Renal pelvis (tissue), 1 donor: ENCODE measurements at regions not wholly inside any gene's neighbourhood (a gene's known extent, or its start where the extent isn't known, plus 50 kb on each side); places are given as distances from the start of the nearest gene placed in this dataset.
A peak's percentile ranks its signal among the peaks of the same experiment; 100 is the strongest.
"Not testable (repeated sequence)": the region's sequence is repeated elsewhere in the genome, so short reads cannot be mapped to it uniquely, and the experiment has no call there.

Experiments
- DNase-seq: peaks from one replicate; pipeline ENCODE4 v3.0.0-alpha.2; 2013

GRCh38 chr4:174183259-174183658, 100.2 kb downstream of the FBXO8 start:
- DNase-seq: no peak

DNA sequence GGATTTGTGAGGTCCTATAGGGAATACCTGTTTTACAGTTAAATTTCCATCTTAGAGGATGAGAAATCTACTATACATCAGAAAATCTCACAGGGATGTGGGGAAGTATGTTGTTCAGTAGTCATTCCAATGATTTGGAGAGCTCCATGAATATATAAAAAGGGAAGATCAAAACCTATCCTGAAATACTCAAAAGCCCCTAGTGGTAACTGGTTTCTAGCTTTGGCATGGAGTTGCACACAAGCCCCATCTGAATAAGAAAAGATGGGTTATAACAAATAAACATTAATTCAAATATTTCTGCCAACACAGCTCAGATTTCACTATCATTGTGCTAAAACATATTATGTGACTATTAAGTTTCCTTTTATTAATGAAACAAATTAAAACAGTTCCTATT, 101.6 kb downstream of the FBXO8 start:
- DNase-seq: no peak

DNA sequence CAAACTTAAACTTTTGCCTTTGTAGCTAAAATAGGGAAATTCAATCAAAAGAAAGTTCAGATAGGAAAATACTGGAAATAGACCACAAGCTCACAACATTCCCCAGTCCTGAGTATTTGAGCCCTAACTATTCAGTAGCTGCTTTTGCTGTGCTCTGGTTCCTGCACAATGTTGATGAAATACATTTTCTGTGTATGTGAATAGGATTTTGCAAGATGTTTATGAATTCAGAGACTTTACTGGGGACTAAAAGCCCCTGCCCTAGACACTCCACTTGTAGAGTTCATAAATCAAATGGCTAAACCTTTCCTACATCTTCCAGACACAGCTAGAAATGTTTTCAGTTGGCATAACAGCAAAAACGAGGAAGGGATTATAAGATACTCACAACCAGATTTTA, 105.9 kb downstream of the FBXO8 start:
- DNase-seq: no peak

- not testable (repeated sequence) for DNase-seq
Measured at GRCh38 chr4:174175836-174176235, 107.6 kb downstream of the FBXO8 start.

- DNase-seq: peak; percentile 11
Measured at GRCh38 chr4:174173360-174173759, 110.1 kb downstream of the FBXO8 start.

GRCh38 chr4:174172274-174172673, 111.2 kb downstream of the FBXO8 start:
- DNase-seq: no peak

- no peak for DNase-seq
Measured at GRCh38 chr4:174170906-174171305, 112.6 kb downstream of the FBXO8 start.

DNA sequence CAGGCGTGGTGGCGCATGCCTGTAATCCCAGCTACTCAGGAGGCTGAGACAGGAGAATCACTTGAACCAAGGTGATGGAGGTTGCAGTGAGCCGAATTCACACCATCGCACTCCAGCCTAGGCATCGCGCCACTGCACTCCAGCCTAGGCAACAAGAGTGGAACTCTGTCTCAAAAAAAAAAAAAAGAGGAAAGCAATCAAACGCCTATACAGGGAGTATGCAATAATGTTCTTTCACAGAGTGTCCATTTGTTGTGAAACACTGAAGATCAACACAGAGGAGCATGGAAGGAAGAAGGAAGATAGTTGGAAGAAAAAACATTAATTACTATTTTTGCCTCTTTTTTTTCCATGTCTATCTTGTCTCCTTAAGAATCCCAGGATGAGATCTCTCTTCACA, 113.4 kb downstream of the FBXO8 start:
- DNase-seq: no peak

DNA sequence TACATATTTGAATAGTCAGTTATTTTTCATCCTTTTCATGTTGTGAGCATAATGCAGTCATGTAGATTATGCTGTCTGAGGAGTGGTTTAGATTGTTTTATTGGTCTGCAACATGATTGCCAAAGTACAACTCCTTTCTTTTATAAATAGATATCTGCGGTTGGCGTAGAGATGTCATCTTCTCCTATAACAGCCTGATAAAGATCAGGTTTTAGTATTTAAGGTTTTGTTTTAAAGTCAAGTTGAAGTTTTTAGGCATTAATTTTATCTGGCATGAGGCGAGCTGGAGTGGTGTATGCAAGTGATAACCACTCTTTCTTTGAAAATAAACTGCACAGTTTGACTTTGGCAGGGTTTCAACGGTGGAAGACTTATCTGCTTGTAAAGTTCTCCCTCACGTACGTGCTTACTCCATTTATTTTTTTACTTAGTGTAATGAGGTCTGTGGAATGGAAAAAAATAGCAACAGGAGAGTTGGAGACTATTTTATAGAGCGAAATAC, 126.3 kb downstream of the FBXO8 start:
- no peak for DNase-seq

GRCh38 chr4:174156239-174156826, 127.1 kb downstream of the FBXO8 start:
- DNase-seq: peak; percentile 39

DNA sequence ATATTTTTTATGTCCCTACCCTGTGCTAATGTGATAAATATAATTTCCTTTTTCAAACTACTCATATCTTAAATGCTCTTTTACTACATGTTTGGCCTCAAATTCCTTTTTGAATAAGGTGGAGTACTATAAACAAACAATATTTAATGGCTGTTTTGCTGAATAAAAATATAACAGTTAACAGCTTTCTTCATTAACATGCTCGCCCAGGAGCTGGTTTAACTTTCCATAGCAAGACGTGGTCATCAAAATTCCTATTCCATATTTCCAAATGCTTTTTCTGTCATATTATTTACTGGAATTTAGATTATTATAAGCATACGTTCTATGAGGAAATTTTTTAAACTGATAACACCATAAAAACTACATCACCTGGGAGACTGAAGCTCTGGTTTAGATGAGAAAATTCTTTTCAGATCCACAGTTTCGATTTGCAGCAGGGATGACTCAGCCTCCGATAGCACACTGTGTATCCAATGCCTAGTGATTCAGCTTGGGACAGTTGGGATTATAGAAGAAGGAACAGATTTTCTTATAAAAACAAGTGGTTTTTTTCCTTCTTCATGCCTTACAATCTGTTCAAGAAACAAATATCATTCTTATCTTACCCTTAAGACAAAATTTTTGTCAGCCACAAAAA, 129.1 kb downstream of the FBXO8 start:
- no peak for DNase-seq

DNA sequence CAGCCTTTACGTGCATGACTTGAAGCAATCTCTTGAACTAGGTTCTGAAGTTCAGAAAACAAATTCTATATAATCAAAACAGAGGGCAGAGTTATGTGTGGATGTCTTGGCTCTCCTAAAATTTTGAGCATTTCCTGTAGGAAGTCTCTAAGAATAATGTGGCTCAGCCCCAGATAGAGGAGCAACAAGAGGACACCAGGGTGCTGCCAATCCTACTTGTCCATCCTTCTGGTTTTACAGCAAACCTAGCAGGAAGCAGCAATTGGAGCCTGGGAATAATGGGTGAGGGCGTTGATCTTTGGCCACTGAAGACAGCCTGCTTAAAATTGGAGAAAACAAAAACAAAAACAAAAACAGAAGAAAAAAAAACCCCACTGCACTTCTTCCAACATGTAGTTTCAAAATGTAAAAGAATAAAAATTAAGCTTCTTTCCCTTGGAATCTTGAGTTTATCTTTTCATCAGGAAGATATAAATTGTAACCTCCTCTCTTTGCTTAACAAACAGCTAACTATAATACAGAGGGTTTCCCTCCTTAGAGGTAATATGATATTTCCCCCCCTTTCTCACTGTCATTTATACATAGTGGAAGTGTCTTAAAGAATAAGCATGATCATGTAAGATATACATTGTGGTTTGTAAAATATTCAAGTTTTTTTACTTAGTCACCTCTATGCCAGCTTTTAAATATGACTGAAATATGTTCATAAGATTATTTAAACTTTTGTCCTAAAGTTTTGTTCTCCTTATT, 130.6 kb downstream of the FBXO8 start:
- DNase-seq: no peak

DNA sequence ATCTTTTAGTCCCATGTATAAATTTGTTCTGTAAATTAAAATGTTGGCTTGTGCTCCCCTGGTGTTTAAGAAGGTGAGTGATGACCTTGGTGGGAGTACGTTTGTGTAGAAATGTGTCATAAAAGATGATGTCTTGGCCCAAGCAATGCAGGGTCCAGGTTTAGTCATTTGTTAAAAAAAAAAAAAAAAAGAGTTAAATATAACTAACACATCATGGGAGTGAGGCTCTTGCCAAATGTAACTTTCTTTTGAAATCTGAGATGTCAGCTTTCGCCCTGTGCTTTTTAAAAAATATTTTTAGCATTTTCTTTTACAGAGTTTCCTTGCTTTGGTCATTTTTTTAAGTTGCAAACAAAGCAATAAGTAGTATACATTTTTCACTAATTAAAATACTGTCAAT, 135.6 kb downstream of the FBXO8 start:
- DNase-seq: no peak

GRCh38 chr4:174144106-174144505, 139.4 kb downstream of the FBXO8 start:
- DNase-seq: no peak

DNA sequence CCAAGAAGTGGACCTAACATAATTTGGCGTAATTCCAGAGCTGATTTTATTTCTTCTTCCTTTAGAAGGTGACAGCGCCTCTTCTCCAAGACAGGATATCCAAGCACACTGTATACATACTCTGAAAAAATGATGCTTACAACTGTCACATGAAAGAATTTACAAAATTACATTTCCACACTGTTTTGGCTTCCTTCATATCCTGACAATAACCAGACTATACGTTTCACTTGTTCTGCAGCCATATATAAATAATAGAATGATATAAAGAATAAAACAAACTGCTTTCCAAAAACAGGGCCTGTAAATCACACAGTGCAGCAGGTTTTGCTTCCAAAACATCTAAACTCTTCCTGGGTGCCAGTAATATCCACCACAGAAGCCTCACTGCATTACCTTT, 141.6 kb downstream of the FBXO8 start:
- DNase-seq: no peak

DNA sequence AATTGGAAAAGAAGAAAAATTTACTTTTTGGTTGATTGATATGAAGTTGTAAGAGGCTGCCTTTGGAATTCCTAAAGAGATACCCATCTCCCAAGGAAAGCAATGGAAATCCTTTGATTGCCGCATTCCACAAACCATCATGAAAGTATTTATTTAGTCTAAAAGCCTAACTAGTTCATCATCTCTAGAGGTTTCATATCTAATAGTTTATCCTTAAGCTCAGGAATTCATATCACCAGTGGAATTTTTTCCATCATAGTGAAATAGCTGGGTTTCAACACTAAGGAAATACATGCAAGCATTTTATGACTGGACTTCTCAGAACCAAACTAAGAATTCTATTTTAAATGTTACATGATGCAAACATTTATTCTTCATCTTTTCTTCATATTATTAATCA, 144.9 kb downstream of the FBXO8 start:
- DNase-seq: no peak

- DNase-seq: no peak
Measured at GRCh38 chr4:174137698-174138097, 145.8 kb downstream of the FBXO8 start.

- no peak for DNase-seq
Measured at GRCh38 chr4:174135936-174136406, 147.5 kb downstream of the FBXO8 start.

- DNase-seq: no peak
Measured at GRCh38 chr4:174135530-174135929, 147.9 kb downstream of the FBXO8 start.

DNA sequence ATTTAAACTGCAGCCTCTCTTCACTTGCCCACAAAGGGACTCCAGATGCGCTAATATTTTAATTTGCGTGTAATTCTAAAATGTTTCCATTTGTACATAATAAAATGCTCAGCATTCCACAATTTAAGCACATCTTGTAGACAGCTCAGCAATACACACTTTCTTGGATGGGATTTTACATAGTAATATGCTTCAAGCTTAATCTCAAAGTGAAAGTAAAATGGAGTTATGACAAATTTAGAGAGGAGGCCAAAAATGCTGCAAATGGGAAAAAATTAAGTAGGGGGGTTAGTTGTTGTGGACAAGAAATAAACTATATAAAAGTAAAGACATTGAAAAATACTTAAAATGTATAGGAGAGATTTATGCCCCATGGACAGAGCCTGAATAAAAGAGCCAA, 149.1 kb downstream of the FBXO8 start:
- no peak for DNase-seq

DNA sequence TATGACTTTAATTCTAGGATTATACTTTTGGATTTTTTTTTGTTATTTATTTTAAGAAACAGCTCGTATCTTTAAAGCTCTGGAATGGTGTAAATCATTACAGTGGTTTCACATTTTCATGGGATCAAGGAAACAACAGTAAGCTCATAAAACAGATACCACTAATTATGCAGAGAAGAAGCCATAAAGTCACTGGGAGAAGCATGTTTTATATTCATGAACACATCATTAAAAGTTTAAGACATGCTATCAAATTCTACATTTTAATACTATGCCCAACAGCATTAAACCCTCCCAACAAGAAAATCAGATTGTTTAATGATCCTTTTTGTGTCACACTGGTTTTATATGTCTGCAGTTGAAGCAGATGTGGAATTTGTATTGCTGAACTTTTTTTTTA, 149.9 kb downstream of the FBXO8 start:
- no peak for DNase-seq

- DNase-seq: no peak
Measured at GRCh38 chr4:174131901-174132300, 151.6 kb downstream of the FBXO8 start.

- DNase-seq: no peak
Measured at GRCh38 chr4:174122705-174123104, 160.8 kb downstream of the FBXO8 start.
